Colonic mucosa (tissue), 4 donors: ENCODE measurements at regions not wholly inside any gene's neighbourhood (a gene's known extent, or its start where the extent isn't known, plus 50 kb on each side); places are given as distances from the start of the nearest gene placed in this dataset.

ENCODE experiments used
- DNase-seq: peaks from one replicate; pipeline ENCODE4 v3.0.0-alpha.2; 2020
- H3K27ac ChIP-seq: fragments of 200-600 bp; one replicate; pipeline ENCODE4 v1.8.0; 2021
- H3K27me3 ChIP-seq: fragments of 200-600 bp; one replicate; pipeline ENCODE4 v1.8.0; 2021
- H3K36me3 ChIP-seq: fragments of 200-600 bp; one replicate; pipeline ENCODE4 v1.8.0; 2021
- H3K4me1 ChIP-seq: fragments of 200-600 bp; one replicate; pipeline ENCODE4 v1.8.0; 2021; ENCODE audit warnings: mild to moderate bottlenecking
- H3K4me3 ChIP-seq: fragments of 200-600 bp; one replicate; pipeline ENCODE4 v1.8.0; 2021
- H3K9ac ChIP-seq, 2 donors: one replicate each; pipeline ENCODE4 v1.7.0; 2013; ENCODE audit warnings: control low read depth in 2 of 2, low read depth in 2 of 2, low read length in 2 of 2
- H3K9me3 ChIP-seq: fragments of 200-600 bp; one replicate; pipeline ENCODE4 v1.8.0; 2021
- intact Hi-C: fragments of 100-400 bp; cut with DNase I; formaldehyde crosslinking; loops from one replicate; pipeline ENCODE4 v1.14.1; 2022
- TF ChIP-seq, protein P1 (sequence below): fragments of 200-600 bp; IDR thresholded peaks from one replicate; pipeline ENCODE4 v1.8.0; 2022; ENCODE audit warnings: antibody characterized with exemption, mild to moderate bottlenecking
- donor health status: healthy.
- donor health status: DM: no; HTN: no; CAD: no.
- donor health status: DM: no; HTN: no; CAD: no.

- TF ChIP-seq, protein P1, sequence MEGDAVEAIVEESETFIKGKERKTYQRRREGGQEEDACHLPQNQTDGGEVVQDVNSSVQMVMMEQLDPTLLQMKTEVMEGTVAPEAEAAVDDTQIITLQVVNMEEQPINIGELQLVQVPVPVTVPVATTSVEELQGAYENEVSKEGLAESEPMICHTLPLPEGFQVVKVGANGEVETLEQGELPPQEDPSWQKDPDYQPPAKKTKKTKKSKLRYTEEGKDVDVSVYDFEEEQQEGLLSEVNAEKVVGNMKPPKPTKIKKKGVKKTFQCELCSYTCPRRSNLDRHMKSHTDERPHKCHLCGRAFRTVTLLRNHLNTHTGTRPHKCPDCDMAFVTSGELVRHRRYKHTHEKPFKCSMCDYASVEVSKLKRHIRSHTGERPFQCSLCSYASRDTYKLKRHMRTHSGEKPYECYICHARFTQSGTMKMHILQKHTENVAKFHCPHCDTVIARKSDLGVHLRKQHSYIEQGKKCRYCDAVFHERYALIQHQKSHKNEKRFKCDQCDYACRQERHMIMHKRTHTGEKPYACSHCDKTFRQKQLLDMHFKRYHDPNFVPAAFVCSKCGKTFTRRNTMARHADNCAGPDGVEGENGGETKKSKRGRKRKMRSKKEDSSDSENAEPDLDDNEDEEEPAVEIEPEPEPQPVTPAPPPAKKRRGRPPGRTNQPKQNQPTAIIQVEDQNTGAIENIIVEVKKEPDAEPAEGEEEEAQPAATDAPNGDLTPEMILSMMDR = no peak
- DNase-seq = no peak
- Histone ChIP-seq H3K4me3 (no peak overlapping the region), H3K9ac (no peak overlapping the region), H3K9me3 (no peaks in the 10 kb centered on the region), H3K27me3 (no peaks in the 10 kb centered on the region), H3K36me3 (no peaks in the 10 kb centered on the region), H3K27ac (no peak overlapping the region), H3K4me1 (no peaks in the 10 kb centered on the region)
- intact Hi-C loops = no loop called here
Measured at GRCh38 chr3:40996382-40996781, 202.9 kb upstream of the CTNNB1 start.

DNA sequence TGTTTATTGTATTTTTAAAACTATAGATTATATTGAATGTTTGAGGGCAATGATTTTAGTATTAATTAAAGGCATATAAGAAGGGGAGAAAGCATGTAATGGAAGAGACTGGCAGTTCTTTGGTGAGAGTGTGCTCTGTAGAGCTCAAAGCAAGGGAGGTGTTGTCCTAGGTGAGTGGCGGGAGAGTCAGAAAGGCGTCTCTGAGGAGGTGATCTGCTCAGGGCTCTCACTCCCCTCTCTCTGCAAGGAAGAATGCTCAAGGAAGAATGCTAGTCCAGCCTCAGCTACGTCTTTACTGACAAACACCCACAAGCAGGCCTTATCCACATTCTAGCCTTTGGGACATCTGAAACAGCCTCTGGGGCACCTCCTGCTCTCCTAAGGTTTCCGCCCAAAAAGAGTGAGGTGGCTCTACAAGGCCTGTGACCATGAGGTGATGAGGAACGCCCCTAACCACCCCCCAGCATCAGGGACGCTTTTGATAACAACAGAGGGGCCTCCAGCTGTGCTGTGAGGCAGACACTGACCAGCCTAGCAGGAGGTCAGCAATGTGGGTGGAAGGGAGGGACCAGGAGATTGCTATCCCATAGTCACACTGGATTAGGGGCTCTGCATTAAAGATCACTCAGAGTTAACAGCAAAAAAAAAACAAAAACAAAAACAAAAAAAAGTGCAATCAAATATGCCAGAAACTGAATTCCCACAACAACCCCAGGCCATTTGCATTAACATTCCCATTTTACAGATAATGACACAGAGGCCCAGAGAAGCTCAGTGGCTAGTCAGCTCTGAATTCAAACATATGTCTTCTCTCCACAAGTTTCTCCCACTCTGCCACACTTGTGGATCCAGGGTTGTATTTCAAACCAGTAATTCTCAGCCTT lies 202.2 kb upstream of the CTNNB1 start:
- H3K27me3 ChIP-seq = no peaks in the 10 kb centered on the region
- TF ChIP-seq, protein P1 = no peak
- no peaks in the 10 kb centered on the region for H3K4me1 ChIP-seq
- no peak overlapping the region for H3K9ac ChIP-seq
- no peaks in the 10 kb centered on the region for H3K36me3 ChIP-seq
- no peak for DNase-seq
- intact Hi-C loops = no loop called here
- H3K9me3 ChIP-seq = no peaks in the 10 kb centered on the region
- H3K27ac ChIP-seq = no peak overlapping the region
- H3K4me3 ChIP-seq = no peak overlapping the region

DNA sequence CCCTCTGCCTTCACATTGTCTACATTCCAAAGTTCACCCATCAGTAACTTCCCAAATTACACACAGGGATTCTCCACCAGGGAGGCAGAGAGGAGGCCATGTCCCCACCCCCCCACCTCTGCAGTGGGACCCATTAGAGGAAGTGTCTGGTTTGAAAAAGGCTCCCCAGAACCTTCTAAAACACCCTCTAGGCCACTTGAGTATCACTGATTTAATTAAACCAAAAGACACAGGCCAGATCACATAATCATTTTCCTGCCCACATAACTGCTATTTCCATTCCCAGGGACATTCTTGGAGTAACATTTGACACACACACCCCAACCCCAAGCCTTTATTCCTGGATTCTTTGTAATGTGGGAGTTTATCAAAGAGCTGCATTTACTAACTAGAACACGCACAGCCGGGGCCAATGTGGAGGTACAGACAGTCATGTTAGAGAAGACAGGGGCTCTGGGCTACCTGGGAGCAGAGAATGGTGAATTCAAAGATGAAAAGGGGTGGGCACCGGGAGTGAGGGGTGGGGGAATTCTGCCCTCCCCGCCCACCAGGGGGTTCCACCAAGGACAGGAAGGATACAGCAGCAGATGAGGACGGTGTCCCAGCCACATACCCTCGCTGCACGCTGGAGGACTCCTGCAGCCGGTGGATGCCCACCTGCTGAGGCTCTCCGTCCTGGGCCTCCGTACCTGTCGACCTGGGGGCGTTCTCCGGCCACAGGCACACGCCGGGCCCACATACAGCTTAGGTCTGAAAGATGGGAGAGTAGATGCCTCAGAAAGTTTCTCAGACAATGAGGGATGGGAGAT lies 201.4 kb upstream of the CTNNB1 start:
- DNase-seq = no peak
- H3K9me3 ChIP-seq = no peaks in the 10 kb centered on the region
- H3K4me3 ChIP-seq = no peak overlapping the region
- no peaks in the 10 kb centered on the region for H3K27me3 ChIP-seq
- TF ChIP-seq, protein P1 = no peak
- no peaks in the 10 kb centered on the region for H3K4me1 ChIP-seq
- H3K27ac ChIP-seq = no peak overlapping the region
- H3K9ac ChIP-seq = no peak overlapping the region
- intact Hi-C loops = no loop called here
- H3K36me3 ChIP-seq = no peaks in the 10 kb centered on the region

DNA sequence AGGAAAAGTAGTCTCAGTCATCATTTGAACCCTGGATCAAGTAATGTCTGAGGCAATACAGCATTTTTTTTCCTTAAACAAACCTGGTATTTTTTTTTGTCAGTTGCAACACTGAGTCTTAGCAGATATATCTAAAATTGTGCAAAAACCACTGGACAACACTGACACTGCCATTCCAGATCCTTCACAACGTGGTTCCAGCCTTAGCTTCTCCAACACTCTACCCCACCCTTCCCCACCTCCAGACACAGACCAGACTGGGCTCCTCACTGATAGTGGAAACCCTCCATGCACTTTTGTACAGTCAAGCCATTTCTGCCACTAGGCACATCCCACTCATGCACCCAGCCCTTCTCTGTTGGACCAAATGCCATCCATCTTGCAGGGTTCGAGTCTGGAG lies 199.6 kb upstream of the CTNNB1 start:
- Histone ChIP-seq H3K9me3 (no peaks in the 10 kb centered on the region), H3K36me3 (no peaks in the 10 kb centered on the region), H3K27ac (no peak overlapping the region), H3K4me3 (no peak overlapping the region), H3K4me1 (no peaks in the 10 kb centered on the region), H3K9ac (no peak overlapping the region), H3K27me3 (no peaks in the 10 kb centered on the region)
- intact Hi-C loops = no loop called here
- TF ChIP-seq, protein P1 = no peak
- no peak for DNase-seq

DNA sequence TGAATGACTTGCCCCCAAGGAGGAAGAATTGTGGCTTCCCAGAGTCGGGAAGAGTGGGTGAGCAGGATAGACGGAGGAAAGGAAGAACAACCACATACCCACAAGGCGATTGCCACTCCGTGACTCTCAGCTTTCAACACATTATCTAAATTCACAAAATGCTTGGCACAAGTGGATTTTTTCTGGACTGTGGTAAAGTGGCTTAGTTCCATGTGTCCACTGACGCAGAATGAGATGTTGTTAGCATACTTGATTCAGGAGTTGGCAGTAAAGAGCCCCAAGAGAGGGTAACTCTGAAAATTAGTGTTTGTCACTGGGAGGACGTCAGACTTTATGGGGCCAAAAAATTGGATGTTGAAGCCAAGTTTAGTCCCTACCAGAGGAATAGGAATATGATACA lies 198.8 kb upstream of the CTNNB1 start:
- intact Hi-C loops = no loop called here
- no peak overlapping the region for H3K4me3 ChIP-seq
- H3K36me3 ChIP-seq = no peaks in the 10 kb centered on the region
- H3K9ac ChIP-seq = no peak overlapping the region
- no peak overlapping the region for H3K27ac ChIP-seq
- H3K9me3 ChIP-seq = no peaks in the 10 kb centered on the region
- TF ChIP-seq, protein P1 = no peak
- no peaks in the 10 kb centered on the region for H3K27me3 ChIP-seq
- no peak for DNase-seq
- H3K4me1 ChIP-seq = no peaks in the 10 kb centered on the region
